ENCODE measurements at regions not wholly inside any gene's neighbourhood (a gene's known extent, or its start where the extent isn't known, plus 50 kb on each side); places are given as distances from the start of the nearest gene placed in this dataset.
A peak's percentile ranks its signal among the peaks of the same experiment; 100 is the strongest.
"Not testable (repeated sequence)": the region's sequence is repeated elsewhere in the genome, so short reads cannot be mapped to it uniquely, and the experiment has no call there.

GRCh38 chr6:150490586-150490985 is 109.1 kb upstream of the PLEKHG1 start:
- no peak overlapping the region for H3K4me3 ChIP-seq (replicated peaks; ENCODE audit: low read depth, low read length)
- TF ChIP-seq CTCF (IDR thresholded peaks at IDR 0.05; ENCODE audit: low read depth, low read length, missing control alignments): no peak

GRCh38 chr6:150491131-150491810 is 108.4 kb upstream of the PLEKHG1 start:
- no peak overlapping the region for H3K4me3 ChIP-seq (replicated peaks; ENCODE audit: low read depth, low read length)
- peak; percentile 81 for DNase-seq (ENCODE audit: extremely low read depth, low read depth)
- no peak for TF ChIP-seq CTCF (IDR thresholded peaks at IDR 0.05; ENCODE audit: low read depth, low read length, missing control alignments)

More at GRCh38 chr6:150490586-150490985, 109.1 kb upstream of the PLEKHG1 start:
- DNase-seq (ENCODE audit: extremely low read depth, low read depth): no peak

GRCh38 chr6:150491811-150492172 is 107.9 kb upstream of the PLEKHG1 start:
- no peak for TF ChIP-seq CTCF (IDR thresholded peaks at IDR 0.05; ENCODE audit: low read depth, low read length, missing control alignments)
- no peak overlapping the region for H3K4me3 ChIP-seq (replicated peaks; ENCODE audit: low read depth, low read length)
- peak; percentile 55 for DNase-seq (ENCODE audit: extremely low read depth, low read depth)

- no peak for TF ChIP-seq CTCF (IDR thresholded peaks at IDR 0.05; ENCODE audit: low read depth, low read length, missing control alignments)
- DNase-seq (ENCODE audit: extremely low read depth, low read depth): peak; percentile 58
- H3K4me3 ChIP-seq (replicated peaks; ENCODE audit: low read depth, low read length): no peak overlapping the region
Observed at GRCh38 chr6:150492507-150492906, 107.2 kb upstream of the PLEKHG1 start.

GRCh38 chr6:150492941-150493340 is 106.7 kb upstream of the PLEKHG1 start:
- DNase-seq (ENCODE audit: extremely low read depth, low read depth): peak; percentile 81
- no peak for TF ChIP-seq CTCF (IDR thresholded peaks at IDR 0.05; ENCODE audit: low read depth, low read length, missing control alignments)
- no peak overlapping the region for H3K4me3 ChIP-seq (replicated peaks; ENCODE audit: low read depth, low read length)

GRCh38 chr6:150493552-150493951 is 106.1 kb upstream of the PLEKHG1 start:
- not testable (repeated sequence) for DNase-seq (ENCODE audit: extremely low read depth, low read depth)

GRCh38 chr6:150494241-150494640 is 105.4 kb upstream of the PLEKHG1 start:
- no peak for DNase-seq (ENCODE audit: extremely low read depth, low read depth)
- TF ChIP-seq CTCF (IDR thresholded peaks at IDR 0.05; ENCODE audit: low read depth, low read length, missing control alignments): no peak
- no peak overlapping the region for H3K4me3 ChIP-seq (replicated peaks; ENCODE audit: low read depth, low read length)

More at GRCh38 chr6:150493552-150493951, 106.1 kb upstream of the PLEKHG1 start:
- H3K4me3 ChIP-seq (replicated peaks; ENCODE audit: low read depth, low read length): not testable (repeated sequence)
